DOHH2 (cell line): ENCODE measurements at regions not wholly inside any gene's neighbourhood (a gene's known extent, or its start where the extent isn't known, plus 50 kb on each side); places are given as distances from the start of the nearest gene placed in this dataset.
"Not testable (repeated sequence)": the region's sequence is repeated elsewhere in the genome, so short reads cannot be mapped to it uniquely, and the experiment has no call there.

Experiments
- H3F3A ChIP-seq: fragments of 200-600 bp; sonication (generic), shearing (Covaris generic); 2 replicates; pipeline ENCODE4 v1.6.0; 2016; ENCODE audit warnings: antibody characterized with exemption, mild to moderate bottlenecking; ENCODE audit not compliant: control insufficient read depth, insufficient read depth
- H3K27ac ChIP-seq: fragments of 200-600 bp; sonication (generic); 2 replicates; pipeline ENCODE4 v1.5.1; 2014; ENCODE audit warnings: low read depth, mild to moderate bottlenecking, low read length, moderate library complexity
- H3K27me3 ChIP-seq: fragments of 200-600 bp; sonication (generic); 2 replicates; pipeline ENCODE4 v1.6.1; 2014; ENCODE audit warnings: mild to moderate bottlenecking, low read length, mixed read lengths; ENCODE audit not compliant: control insufficient read depth
- H3K36me3 ChIP-seq: fragments of 200-600 bp; sonication (generic); 2 replicates; pipeline ENCODE4 v1.6.1; 2014; ENCODE audit warnings: mild to moderate bottlenecking, low read length, moderate library complexity, mixed read lengths; ENCODE audit not compliant: control insufficient read depth
- H3K4me1 ChIP-seq: fragments of 200-600 bp; sonication (generic); 2 replicates; pipeline ENCODE4 v1.6.1; 2014; ENCODE audit warnings: mild to moderate bottlenecking, low read length, mixed read lengths; ENCODE audit not compliant: control insufficient read depth
- H3K4me2 ChIP-seq: fragments of 200-600 bp; sonication (generic); 2 replicates; pipeline ENCODE4 v1.6.0; 2014; ENCODE audit warnings: mild to moderate bottlenecking, low read length, moderate library complexity
- H3K4me3 ChIP-seq: fragments of 200-600 bp; sonication (generic); 2 replicates; pipeline ENCODE4 v1.5.1; 2014; ENCODE audit warnings: mild to moderate bottlenecking, low read length, mixed read lengths
- H3K79me2 ChIP-seq: fragments of 200-600 bp; sonication (generic); 2 replicates; pipeline ENCODE4 v1.6.1; 2014; ENCODE audit warnings: mild to moderate bottlenecking, low read length, mixed read lengths; ENCODE audit not compliant: control insufficient read depth
- H3K9me2 ChIP-seq: fragments of 200-600 bp; sonication (generic); replicated peaks from 2 replicates; pipeline ENCODE4 v1.6.1; 2014; ENCODE audit warnings: mild to moderate bottlenecking, low read length, mixed read lengths; ENCODE audit not compliant: control insufficient read depth
- H3K9me3 ChIP-seq: fragments of 200-600 bp; sonication (generic); 2 replicates; pipeline ENCODE4 v1.6.1; 2014; ENCODE audit warnings: antibody characterized with exemption, low read length, mixed read lengths; ENCODE audit not compliant: control insufficient read depth, insufficient read depth
- H4K20me1 ChIP-seq: fragments of 200-600 bp; sonication (generic); 2 replicates; pipeline ENCODE4 v1.6.0; 2014; ENCODE audit warnings: low read depth, mild to moderate bottlenecking, antibody characterized with exemption, low read length, moderate library complexity; ENCODE audit not compliant: control insufficient read depth, insufficient read depth

GRCh38 chr1:206317878-206318514 is 114.7 kb downstream of the SRGAP2 start:
- not testable (repeated sequence) for H3K79me2 ChIP-seq, H3K4me1 ChIP-seq, H3F3A ChIP-seq, H4K20me1 ChIP-seq, H3K27me3 ChIP-seq, H3K4me3 ChIP-seq, H3K36me3 ChIP-seq, H3K9me2 ChIP-seq, H3K27ac ChIP-seq, H3K9me3 ChIP-seq, H3K4me2 ChIP-seq

DNA sequence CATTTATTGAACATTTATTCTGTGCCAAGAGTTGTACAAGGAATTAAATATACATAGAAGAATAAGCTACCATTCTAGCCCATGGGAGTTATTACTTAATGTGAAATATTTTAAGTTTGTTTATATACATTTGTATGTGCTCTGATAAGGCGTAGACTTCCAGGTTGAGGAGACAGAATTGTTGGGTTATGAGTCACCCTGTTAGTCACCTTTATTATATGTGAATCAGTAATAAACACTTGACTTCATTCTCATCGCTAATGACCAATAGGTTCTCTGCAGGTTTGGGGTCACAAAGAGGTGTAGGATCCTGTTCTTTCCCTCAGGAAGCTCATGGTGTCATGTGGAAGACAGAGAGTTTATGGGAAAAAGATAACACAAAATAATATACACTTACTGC is 116.9 kb downstream of the SRGAP2 start:
- not testable (repeated sequence) for H3K9me2 ChIP-seq, H3K9me3 ChIP-seq, H3K36me3 ChIP-seq, H3K27me3 ChIP-seq, H3K4me1 ChIP-seq, H3F3A ChIP-seq, H3K27ac ChIP-seq, H3K79me2 ChIP-seq, H3K4me2 ChIP-seq, H3K4me3 ChIP-seq, H4K20me1 ChIP-seq

DNA sequence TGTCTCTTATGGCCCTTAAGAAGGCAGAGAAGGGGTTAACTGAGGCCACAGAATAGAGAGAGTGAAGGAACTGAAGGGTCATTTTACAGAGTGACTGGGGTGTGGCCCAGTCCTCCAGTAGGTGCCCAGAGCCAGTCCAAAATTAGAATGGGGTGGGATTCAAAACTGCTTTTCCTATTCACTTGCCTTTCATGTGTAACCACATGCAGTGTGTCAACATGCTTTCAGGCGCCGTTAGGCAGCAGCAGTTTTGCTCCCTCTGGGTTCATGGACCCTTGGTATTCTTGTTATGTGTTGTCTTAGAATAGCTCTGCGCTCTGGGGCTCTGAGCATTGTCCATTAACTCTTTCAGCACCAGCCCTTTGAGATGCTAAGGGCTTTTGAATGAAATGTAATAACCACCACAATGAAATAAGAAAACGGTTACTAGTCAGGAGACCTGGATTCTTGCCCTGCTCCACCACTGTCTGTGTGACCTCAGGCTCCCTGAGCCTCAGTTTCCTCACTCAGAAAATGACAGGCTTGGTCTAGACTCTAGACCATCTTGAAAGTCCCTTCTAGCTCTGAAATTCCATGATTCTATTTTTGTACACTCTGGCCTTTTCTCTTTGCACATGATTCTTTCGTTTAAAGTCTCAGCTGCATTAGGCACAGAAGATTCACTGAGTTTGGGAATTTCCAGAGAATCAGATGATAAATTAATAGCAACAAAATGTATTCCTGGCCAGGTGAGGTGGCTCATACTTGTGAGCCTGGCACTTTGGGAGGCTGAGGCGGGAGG is 123.0 kb downstream of the SRGAP2 start:
- H4K20me1 ChIP-seq, H3K4me1 ChIP-seq, H3K4me3 ChIP-seq, H3K4me2 ChIP-seq, H3K79me2 ChIP-seq, H3K9me2 ChIP-seq, H3K27ac ChIP-seq, H3K9me3 ChIP-seq, H3F3A ChIP-seq, H3K27me3 ChIP-seq, H3K36me3 ChIP-seq: not testable (repeated sequence)

DNA sequence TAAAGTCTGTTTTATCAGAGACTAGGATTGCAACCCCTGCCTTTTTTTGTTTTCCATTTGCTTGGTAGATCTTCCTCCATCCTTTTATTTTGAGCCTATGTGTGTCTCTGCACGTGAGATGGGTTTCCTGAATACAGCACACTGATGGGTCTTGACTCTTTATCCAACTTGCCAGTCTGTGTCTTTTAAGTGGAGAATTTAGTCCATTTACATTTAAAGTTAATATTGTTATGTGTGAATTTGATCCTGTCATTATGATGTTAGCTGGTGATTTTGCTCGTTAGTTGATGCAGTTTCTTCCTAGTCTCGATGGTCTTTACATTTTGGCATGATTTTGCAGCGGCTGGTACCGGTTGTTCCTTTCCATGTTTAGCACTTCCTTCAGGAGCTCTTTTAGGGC is 128.3 kb downstream of the SRGAP2 start:
- not testable (repeated sequence) for H3K4me1 ChIP-seq, H3K27me3 ChIP-seq, H3F3A ChIP-seq, H4K20me1 ChIP-seq, H3K36me3 ChIP-seq, H3K79me2 ChIP-seq, H3K9me3 ChIP-seq, H3K9me2 ChIP-seq, H3K4me3 ChIP-seq, H3K27ac ChIP-seq, H3K4me2 ChIP-seq

DNA sequence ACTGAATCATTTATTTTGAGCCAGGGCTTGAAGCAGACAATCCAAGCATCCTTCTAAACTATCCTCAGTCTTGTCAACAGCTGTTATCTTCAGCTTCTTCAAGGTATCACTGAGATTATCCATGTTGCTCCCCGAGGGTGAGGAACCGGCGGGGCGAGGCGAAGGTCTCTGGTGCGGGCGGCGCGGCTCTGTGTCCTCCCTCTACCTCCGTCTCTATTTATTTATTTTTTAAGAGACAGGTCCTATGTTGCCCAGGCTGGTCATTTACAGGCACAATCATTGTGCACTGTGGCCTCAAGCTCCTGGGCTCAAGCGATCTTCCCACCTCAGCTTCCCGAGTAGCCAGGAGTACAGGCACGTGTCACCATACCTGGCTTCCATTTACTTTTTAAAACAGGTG is 130.0 kb downstream of the SRGAP2 start:
- not testable (repeated sequence) for H4K20me1 ChIP-seq, H3K36me3 ChIP-seq, H3K79me2 ChIP-seq, H3K27me3 ChIP-seq, H3K9me2 ChIP-seq, H3K27ac ChIP-seq, H3K4me3 ChIP-seq, H3K4me1 ChIP-seq, H3F3A ChIP-seq, H3K9me3 ChIP-seq, H3K4me2 ChIP-seq

GRCh38 chr1:206333897-206334296 is 130.6 kb downstream of the SRGAP2 start:
- H3K4me2 ChIP-seq, H3K4me3 ChIP-seq, H3K36me3 ChIP-seq, H3K79me2 ChIP-seq, H3K27ac ChIP-seq, H3K4me1 ChIP-seq, H4K20me1 ChIP-seq, H3K9me3 ChIP-seq, H3K27me3 ChIP-seq, H3F3A ChIP-seq, H3K9me2 ChIP-seq: not testable (repeated sequence)

- H3K4me2 ChIP-seq, H3K4me1 ChIP-seq, H3K4me3 ChIP-seq, H3K27me3 ChIP-seq, H3K79me2 ChIP-seq, H3K9me2 ChIP-seq, H4K20me1 ChIP-seq, H3K9me3 ChIP-seq, H3K36me3 ChIP-seq, H3F3A ChIP-seq, H3K27ac ChIP-seq: not testable (repeated sequence)
Measured at GRCh38 chr1:206334481-206334880, 131.1 kb downstream of the SRGAP2 start.

DNA sequence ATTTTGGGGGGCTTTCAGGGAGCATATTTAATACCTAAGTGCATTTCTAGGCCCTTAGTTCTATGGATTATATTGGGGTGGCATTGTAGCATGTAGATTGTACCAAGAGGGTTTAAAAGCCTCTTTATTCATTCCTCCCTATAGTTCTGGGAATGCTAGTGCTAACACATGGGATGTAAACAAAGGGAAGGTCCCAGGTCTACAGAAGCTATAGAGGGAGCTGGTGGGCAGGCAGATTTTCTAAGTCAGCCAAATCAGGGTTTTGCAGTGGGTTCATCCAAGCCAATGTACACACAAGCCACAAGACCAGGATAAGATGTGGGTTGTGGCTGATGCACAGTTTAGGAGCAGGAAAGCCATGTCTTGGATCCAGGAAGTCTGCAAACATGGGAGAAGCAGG is 131.8 kb downstream of the SRGAP2 start:
- not testable (repeated sequence) for H3K36me3 ChIP-seq, H3F3A ChIP-seq, H3K4me2 ChIP-seq, H3K4me3 ChIP-seq, H3K9me2 ChIP-seq, H3K4me1 ChIP-seq, H3K9me3 ChIP-seq, H3K27me3 ChIP-seq, H4K20me1 ChIP-seq, H3K79me2 ChIP-seq, H3K27ac ChIP-seq
